IPS-20b (cell line): ENCODE measurements at regions not wholly inside any gene's neighbourhood (a gene's known extent, or its start where the extent isn't known, plus 50 kb on each side); places are given as distances from the start of the nearest gene placed in this dataset.
"Not testable (repeated sequence)": the region's sequence is repeated elsewhere in the genome, so short reads cannot be mapped to it uniquely, and the experiment has no call there.

Experiments used
- H3K27ac ChIP-seq: one replicate; pipeline ENCODE4 v1.5.1; 2013; ENCODE audit warnings: low read length
- H3K27me3 ChIP-seq: 2 replicates; pipeline ENCODE4 v1.6.1; 2013; ENCODE audit warnings: mild to moderate bottlenecking, low read length, inconsistent platforms; ENCODE audit not compliant: insufficient read depth
- H3K36me3 ChIP-seq: 2 replicates; pipeline ENCODE4 v1.6.1; 2013; ENCODE audit warnings: low read depth, mild to moderate bottlenecking, inconsistent platforms, low read length, moderate library complexity; ENCODE audit not compliant: insufficient read depth
- H3K4me1 ChIP-seq: 2 replicates; pipeline ENCODE4 v1.6.1; 2013; ENCODE audit warnings: mild to moderate bottlenecking, control low read depth, inconsistent platforms, low read length, moderate library complexity; ENCODE audit not compliant: insufficient read depth
- H3K4me3 ChIP-seq: 2 replicates; pipeline ENCODE4 v1.5.1; 2013; ENCODE audit warnings: mild to moderate bottlenecking, low read length, inconsistent platforms
- H3K9ac ChIP-seq: 2 replicates; pipeline ENCODE4 v1.6.1; 2013; ENCODE audit warnings: low read depth, mild to moderate bottlenecking, inconsistent platforms, low read length, moderate library complexity
- H3K9me3 ChIP-seq: 2 replicates; pipeline ENCODE4 v1.6.1; 2013; ENCODE audit warnings: mild to moderate bottlenecking, low read depth, low read length, inconsistent platforms; ENCODE audit not compliant: insufficient read depth

DNA sequence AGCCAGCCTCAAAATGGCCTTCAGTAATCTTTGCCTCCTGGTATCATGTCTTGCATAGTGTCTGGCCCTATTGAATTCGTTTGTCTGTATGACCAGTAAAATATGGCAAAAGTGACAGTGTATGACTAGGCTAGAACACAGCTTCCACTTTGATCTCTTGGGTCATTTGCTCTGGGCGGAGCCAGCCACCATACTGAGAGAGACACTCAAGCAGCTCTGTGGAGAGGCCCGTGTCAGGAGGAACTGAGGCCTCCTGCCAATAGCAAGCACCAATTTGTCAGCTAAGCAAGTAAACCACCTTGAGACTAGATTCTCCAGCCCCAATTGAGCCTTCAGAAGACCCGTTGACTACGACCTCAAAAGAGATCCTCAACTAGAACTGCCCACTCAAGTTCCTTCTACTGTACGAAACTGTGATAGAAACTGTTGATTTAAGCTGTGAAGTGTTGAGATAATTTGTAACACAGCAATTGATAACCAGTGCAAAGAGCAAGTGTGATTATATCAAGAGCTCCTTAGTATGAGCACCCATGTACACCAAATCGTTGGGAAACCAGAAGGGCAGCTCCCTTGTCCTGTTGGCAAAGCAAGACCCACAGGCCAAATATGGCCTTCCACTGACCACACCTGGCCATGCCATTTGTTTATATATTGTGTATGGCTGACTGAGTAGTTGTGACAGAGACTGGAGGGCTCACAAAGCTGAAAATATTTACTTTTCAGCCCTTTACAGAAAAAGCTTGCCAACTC is 52.7 kb upstream of the SERBP1 start:
- Histone ChIP-seq H3K9me3 (no peaks in the 10 kb centered on the region), H3K27ac (no peak overlapping the region), H3K9ac (no peak overlapping the region), H3K27me3 (no peaks in the 10 kb centered on the region), H3K36me3 (no peaks in the 10 kb centered on the region), H3K4me1 (peaks cover 9% of the 10 kb centered on the region; the same call in 1 of the 2 replicates), H3K4me3 (no peak overlapping the region)

DNA sequence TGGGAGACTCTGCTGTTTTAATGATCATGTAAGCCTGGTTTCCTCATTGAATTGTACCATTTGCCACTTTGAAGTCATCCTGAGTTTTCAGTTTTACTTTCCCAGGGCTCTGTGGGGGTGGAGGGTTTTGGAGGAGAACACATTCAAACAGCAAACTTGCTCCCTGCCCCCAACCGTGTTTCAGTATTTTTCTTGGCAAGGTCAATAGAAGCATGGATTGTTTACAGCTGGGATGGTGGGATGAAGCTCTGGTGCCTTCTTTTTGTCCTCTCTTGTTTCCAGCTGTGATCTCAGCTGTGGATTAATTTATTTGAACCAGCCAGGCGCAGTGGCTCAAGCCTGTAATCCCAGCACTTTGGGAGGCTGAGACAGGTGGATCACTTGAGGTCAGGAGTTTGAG is 54.3 kb upstream of the SERBP1 start:
- Histone ChIP-seq H3K9me3 (no peaks in the 10 kb centered on the region), H3K9ac (no peak overlapping the region), H3K4me3 (peak overlapping the region; percentile 16; the same call in 1 of the 2 replicates), H3K36me3 (no peaks in the 10 kb centered on the region), H3K4me1 (peaks cover 9% of the 10 kb centered on the region; the same call in 1 of the 2 replicates), H3K27ac (no peak overlapping the region), H3K27me3 (no peaks in the 10 kb centered on the region)

DNA sequence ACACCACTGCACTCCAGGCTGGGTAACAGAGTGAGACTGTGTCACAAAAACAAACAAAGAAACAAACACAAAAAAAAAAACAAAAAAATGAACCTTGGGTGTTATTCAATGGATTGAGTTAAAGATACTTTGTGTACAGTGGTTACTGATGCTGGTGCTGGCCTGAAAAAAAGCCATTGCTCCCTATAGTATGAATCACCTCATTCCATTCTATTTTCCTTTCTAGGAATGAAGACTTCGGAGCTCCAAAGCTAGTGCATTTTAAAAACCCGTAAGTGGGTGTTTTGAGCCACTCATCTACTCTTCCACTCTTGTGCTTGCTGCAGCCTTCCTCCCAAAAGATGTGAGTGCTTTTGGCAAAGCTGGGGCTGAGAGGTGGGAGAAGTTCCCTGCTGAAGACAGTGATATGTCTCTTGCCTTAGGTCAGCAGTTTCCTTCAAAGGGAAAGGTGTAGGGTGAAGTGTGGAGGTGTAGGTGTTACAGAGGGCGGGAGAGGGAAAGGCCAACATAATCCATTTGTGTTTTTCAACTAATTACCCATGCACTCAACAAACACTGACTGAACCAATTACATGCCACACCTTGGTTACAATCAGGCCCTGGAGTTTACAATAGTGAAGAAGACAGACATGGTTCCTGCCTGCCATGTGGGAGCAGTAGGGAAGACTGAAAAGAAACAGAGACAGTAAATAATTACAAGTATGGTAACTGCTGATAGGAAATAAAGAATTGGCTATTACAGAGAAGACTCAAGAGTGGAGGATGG is 55.0 kb upstream of the SERBP1 start:
- H3K9me3 ChIP-seq, result no peaks in the 10 kb centered on the region
- H3K4me3 ChIP-seq, result no peak overlapping the region
- H3K36me3 ChIP-seq, result no peaks in the 10 kb centered on the region
- H3K4me1 ChIP-seq, result peaks cover 9% of the 10 kb centered on the region; the same call in 1 of the 2 replicates
- no peak overlapping the region for H3K27ac ChIP-seq
- no peak overlapping the region for H3K9ac ChIP-seq
- H3K27me3 ChIP-seq, result no peaks in the 10 kb centered on the region

DNA sequence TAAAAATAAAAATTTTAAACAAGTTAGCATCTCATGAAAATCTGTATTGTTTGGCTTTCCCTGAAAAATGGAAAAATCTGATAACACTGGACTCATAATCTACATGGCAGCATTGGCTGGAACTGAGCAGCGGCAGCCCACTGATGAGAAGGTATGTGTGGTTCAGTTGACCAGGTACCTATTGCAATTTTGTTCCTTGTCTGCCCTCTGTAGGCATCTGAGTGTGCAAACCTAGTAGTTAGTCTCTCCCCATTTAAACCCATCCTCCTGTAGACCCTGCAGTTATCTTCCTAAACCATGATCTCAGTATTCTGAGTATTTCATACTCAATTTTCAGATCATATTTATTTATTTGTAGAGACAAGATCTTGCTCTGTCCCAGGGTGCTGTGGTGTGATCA is 59.4 kb upstream of the SERBP1 start:
- H3K27ac ChIP-seq, result no peak overlapping the region
- H3K4me1 ChIP-seq, result peaks cover under 1% of the 10 kb centered on the region; the same call in 1 of the 2 replicates
- H3K36me3 ChIP-seq, result no peaks in the 10 kb centered on the region
- no peaks in the 10 kb centered on the region for H3K27me3 ChIP-seq
- H3K9me3 ChIP-seq, result no peaks in the 10 kb centered on the region
- H3K9ac ChIP-seq, result no peak overlapping the region
- no peak overlapping the region for H3K4me3 ChIP-seq

DNA sequence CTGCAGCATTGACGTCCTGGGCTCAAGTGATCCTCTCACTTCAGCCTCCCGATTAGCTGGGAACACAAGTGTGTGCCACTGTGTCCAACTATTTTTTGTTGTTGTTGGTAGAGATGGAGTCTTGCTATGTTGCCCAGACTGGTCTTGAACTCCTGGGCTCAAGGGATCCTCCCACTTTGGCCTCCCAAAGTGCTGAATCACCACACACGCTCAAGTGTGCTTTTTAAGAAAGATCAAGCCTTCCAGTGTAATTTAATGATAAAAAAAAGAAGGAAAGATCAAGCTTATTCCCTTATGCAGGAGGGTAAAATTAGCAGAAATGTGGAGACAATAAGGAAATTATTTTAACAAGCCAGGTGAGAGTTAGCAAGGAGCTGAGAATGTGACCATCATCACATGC is 61.1 kb upstream of the SERBP1 start:
- no peaks in the 10 kb centered on the region for H3K27me3 ChIP-seq

DNA sequence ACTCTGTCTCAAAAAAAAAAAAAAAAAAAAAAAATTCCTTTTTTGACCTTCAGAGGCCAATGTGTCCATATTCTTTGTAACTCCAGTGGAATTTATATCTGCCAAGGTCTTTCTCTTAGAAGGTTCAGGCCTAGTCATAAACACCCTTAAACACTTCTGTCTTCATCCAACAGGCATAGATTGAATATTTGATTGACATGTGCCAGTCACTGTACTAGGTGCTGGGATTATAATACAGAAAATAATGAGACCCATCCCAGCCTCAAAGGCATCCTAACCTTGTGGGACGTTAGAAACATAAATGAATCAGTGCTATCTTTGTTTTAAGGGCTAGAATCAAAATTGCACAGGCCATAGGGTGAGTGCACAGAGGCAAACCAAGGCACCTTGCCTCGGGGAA is 62.9 kb upstream of the SERBP1 start:
- Histone ChIP-seq H3K4me1 (no peaks in the 10 kb centered on the region), H3K27ac (no peak overlapping the region), H3K9me3 (no peaks in the 10 kb centered on the region), H3K9ac (no peak overlapping the region), H3K4me3 (no peak overlapping the region), H3K27me3 (no peaks in the 10 kb centered on the region), H3K36me3 (no peaks in the 10 kb centered on the region)

More for the DNA sequence above, 61.1 kb upstream of the SERBP1 start:
- Histone ChIP-seq H3K36me3 (no peaks in the 10 kb centered on the region), H3K4me1 (no peaks in the 10 kb centered on the region), H3K4me3 (no peak overlapping the region), H3K27ac (no peak overlapping the region), H3K9me3 (no peaks in the 10 kb centered on the region), H3K9ac (no peak overlapping the region)

DNA sequence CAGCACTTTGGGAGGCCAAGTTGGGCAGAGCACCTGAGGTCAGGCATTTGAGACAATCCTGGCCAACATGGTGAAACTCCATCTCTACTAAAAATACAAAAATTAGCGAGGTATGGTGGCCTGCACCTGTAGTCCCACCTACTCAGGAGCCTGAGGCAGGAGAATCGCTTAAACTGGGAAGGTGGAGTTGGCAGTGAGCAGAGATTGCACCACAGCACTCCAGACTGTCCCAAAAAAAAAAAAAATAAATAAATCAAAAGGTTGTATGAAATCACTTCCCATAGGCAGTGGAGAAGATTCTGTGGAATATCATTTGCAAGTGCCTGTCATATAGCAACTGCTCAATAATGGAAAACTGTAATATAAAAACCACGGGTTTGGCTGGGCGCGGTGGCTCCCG is 65.1 kb upstream of the SERBP1 start:
- Histone ChIP-seq H3K9me3 (no peaks in the 10 kb centered on the region), H3K4me1 (no peaks in the 10 kb centered on the region), H3K9ac (no peak overlapping the region), H3K27me3 (no peaks in the 10 kb centered on the region), H3K4me3 (no peak overlapping the region), H3K27ac (no peak overlapping the region), H3K36me3 (no peaks in the 10 kb centered on the region)

DNA sequence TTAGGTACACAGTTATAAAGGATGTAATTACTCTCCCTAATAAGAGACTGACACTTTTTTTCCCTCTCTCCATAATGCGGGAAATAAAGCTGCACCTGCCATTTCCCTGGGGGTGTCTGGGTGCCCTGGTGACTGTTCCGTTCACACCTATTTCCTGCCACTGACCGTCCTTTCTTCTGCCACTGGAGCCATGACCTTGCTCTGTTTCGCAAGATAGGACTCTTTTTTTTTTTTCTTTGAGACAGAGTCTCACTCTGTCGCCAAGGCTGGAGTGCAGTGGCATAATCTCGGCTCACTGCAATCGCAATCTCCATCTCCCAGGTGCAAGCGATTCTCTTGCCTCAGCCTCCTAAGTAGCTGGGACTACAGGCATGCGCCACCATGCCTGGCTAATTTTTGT is 66.1 kb upstream of the SERBP1 start:
- peaks cover 9% of the 10 kb centered on the region for H3K27me3 ChIP-seq
- no peaks in the 10 kb centered on the region for H3K4me1 ChIP-seq
- no peaks in the 10 kb centered on the region for H3K9me3 ChIP-seq
- no peaks in the 10 kb centered on the region for H3K36me3 ChIP-seq
- H3K27ac ChIP-seq, result no peak overlapping the region
- H3K9ac ChIP-seq, result no peak overlapping the region
- no peak overlapping the region for H3K4me3 ChIP-seq

DNA sequence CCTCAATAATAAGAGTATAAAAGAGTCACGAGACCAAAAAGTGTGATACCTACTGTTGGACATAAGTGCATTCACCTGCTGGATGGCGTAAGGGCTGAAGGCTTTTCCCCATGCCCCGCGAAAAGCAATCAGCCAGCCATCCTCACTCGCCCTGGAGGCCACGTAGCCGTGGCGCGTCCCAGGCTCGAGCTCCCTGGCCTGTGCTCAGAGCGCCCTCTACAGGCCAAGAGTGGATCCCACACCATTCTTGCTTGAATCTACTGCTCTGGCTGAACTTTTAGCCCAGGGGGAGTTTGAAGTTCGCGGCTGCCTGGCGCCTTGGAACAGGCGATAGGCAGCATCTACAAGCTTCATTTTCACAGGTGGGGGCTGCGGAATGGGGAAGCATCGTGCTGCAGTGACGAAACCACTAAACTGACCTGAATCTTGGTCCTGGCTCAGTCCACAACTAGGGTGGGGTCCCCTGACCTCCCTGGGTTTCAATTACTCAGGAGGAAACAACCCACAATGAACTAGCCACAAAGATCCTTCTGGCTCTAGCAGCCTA is 70.3 kb upstream of the SERBP1 start:
- Histone ChIP-seq H3K27ac (no peak overlapping the region), H3K9me3 (no peaks in the 10 kb centered on the region), H3K9ac (no peak overlapping the region), H3K36me3 (no peaks in the 10 kb centered on the region), H3K27me3 (peaks cover 29% of the 10 kb centered on the region), H3K4me1 (no peaks in the 10 kb centered on the region), H3K4me3 (peak overlapping the region; percentile 16; the same call in 1 of the 2 replicates)

DNA sequence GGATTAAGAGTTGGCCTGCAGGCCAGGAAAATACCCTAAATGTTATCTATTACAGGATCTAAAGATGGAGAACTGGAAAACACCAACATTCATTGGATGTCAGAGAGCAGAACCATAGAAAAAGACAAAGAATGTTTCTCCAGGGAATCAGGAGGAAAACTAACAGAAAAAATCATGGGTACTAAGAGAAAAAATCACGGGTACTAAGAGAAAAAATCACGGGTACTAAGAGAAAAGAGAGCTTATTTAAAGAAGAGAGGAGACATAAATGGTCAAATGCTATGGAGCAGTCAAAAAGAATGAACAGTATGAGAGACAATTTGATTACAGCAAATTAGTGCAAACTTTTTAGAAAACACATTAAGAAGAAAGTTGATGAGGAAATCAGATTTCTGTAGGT is 73.8 kb upstream of the SERBP1 start:
- H3K27ac ChIP-seq, result no peak overlapping the region
- no peak overlapping the region for H3K4me3 ChIP-seq
- H3K9ac ChIP-seq, result no peak overlapping the region
- H3K27me3 ChIP-seq, result peaks cover 29% of the 10 kb centered on the region
- H3K9me3 ChIP-seq, result no peaks in the 10 kb centered on the region
- no peaks in the 10 kb centered on the region for H3K4me1 ChIP-seq
- H3K36me3 ChIP-seq, result no peaks in the 10 kb centered on the region

DNA sequence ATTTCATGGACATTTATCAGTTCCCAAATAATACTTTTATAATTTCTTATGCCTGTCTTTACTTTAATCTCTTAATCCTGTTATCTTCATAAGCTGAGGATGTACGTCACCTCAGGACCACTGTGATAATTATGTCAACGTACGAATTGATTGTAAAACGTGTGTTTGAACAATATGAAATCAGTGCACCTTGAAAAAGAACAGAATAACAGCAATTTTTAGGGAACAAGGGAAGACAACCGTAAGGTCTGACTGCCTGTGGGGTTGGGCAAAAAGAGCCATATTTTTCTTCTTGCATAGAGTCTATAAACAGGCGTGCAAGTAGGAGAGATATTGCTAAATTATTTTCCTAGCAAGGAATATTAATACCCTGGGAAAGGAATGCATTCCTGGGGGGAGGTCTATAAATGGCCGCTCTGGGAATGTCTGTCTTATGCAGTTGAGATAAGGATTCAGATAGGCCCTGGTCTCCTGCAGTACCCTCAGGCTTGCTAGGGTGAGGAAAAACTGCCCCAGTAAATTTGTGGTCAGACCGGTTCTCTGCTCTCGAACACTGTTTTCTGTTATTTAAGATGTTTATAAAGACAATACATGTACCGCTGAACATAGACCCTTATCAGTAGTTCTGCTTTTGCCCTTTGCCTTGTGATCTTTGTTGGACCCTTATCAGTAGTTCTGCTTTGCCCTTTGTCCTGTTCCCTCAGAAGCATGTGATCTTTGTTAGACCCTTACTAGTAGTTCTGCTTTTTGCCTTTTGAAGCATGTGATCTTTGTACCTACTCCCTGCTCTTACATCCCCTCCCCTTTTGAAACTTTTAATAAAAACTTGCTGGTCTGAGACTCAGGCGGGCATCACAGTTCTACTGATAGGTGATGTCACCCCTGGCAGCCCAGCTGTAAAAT is 83.4 kb upstream of the SERBP1 start:
- not testable (repeated sequence) for H3K36me3 ChIP-seq, H3K27ac ChIP-seq, H3K9ac ChIP-seq, H3K4me3 ChIP-seq
- Histone ChIP-seq H3K4me1 (peaks cover 11% of the 10 kb centered on the region; the same call in 1 of the 2 replicates), H3K9me3 (peaks cover 19% of the 10 kb centered on the region; the same call in 1 of the 2 replicates), H3K27me3 (peaks cover 52% of the 10 kb centered on the region)
